KG1 (cell line): ENCODE measurements at regions not wholly inside any gene's neighbourhood (a gene's known extent, or its start where the extent isn't known, plus 50 kb on each side); places are given as distances from the start of the nearest gene placed in this dataset.

Experiments
- DNase-seq: peaks from one replicate; lab custom pipeline; 2025; lab: John Stamatoyannopoulos, UW

DNA sequence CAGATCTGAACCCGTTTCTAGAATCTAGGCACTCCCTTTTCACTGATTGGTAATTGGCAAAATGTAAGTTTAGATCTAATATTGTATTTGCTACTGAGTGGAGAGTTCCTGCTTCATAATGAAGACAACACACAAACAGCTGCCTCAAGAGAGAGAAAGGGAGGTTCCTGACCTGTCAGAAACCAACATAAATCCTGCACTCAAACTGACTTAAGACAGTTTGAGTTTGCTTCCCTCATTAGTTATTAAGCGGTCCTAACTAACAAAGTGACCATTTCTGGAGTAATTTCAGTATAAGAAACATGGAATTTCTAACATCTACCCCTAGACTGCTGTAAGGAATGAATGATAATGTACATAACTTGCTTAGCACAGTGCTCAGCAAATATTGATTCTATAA, 191.2 kb downstream of the METTL4 start:
- DNase-seq: no peak

DNA sequence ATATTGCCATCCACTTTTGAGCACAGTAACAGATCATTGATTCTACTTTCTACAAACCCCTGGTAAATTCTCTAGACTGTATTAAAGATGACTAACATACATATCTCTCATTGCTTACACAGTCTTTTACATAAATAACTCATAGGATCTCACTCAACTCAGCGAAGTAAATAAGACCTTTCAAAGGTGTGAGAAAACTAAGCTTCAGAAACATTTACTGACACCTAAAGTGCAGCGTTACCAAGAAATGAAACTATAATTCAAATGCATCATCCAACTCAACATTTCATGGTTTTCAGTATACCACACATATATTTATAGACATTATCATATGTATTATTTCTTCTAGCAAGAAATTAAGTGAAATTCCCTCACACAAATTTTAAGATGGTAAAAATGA, 189.8 kb downstream of the METTL4 start:
- DNase-seq: no peak

DNA sequence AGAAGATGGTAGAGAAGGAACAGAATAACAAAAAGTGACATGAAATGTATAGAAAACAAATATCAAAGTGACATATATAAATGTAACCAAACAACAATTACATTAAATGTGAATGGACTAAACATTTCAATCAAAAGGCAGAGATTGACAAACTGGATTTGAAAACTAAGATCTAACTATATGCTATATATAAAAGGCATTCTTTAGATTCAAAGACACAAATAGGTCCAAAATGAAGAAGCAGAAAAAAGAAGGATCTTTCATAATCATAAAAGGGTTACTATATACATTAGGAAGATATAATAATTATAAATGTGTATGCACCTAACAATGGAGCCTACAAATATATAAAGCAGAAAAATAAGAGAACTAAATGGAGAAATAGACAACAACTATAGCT, 183.7 kb downstream of the METTL4 start:
- no peak for DNase-seq

DNA sequence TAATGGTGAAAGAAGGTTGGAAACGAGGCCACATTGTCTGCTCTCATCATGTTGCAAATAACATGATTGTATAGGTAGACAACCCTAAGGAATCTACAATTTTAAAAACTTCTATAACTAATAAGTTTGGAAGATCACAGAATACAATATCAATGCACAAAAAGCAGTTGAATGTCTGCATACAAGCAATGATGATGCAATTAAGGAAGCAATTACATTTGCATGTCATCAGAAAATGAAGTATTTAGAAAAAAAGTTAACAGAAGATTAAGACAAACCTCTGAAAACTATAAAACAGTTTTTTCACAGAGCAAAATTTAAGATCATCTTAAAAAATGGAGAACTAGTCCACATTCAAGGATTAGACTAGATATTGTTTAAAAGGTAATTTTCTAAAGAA, 181.1 kb downstream of the METTL4 start:
- DNase-seq: no peak

DNA sequence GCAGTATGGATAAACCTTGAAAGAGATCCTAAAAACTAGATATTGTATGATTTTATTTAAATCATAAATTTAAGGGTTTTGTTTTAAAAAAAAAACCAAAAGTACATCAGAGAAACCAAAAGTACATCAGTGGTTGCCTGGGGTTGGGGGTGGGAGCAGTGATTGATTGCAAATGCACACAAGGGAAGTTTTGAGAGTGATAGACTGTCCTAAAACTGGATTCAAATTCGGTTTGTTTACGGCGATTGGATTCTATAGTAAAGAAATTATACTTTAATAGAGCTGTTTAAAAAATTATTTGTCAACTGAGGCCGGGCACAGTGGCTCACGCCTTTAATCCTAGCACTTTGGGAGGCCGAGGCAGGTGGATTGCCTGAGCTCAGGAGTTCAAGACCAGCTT, 179.8 kb downstream of the METTL4 start:
- DNase-seq: no peak

DNA sequence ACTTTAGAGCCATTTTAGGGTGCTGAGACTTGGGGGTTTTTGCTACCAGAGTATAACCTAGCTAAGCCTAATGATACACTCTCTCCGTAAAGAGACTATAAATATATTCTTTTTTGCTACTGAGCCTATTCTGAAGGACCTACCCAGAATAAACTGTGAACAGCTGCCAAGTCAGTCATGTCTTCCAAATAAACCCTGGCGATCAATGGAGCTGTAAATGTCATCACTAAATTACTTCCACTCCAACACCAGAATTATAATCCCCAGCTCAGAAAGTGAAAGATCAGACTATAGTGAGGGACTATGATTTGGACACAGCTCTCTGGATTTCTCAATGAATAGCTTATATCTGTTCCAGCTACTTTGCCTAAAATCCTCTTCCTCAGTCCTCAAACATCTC, 178.9 kb downstream of the METTL4 start:
- DNase-seq: no peak

DNA sequence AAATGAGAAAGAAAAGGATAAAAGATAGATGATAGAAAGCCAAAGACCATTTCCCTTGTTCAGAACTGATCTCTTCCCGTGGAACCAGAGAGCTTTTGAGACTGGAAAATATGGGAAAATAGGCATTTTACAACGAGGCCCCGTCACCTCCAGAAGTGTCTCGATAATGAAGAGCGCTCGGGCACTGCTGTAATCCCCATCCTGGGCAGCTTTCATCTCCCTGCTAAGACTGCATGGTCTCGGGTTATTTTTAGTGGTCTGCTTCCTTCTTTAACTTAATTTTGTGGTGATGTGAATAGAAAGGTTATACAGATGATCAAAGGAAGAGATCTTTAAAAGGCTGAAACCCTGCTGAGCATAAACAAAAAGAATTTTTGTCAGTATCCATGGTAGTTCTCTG, 176.6 kb downstream of the METTL4 start:
- DNase-seq: no peak

DNA sequence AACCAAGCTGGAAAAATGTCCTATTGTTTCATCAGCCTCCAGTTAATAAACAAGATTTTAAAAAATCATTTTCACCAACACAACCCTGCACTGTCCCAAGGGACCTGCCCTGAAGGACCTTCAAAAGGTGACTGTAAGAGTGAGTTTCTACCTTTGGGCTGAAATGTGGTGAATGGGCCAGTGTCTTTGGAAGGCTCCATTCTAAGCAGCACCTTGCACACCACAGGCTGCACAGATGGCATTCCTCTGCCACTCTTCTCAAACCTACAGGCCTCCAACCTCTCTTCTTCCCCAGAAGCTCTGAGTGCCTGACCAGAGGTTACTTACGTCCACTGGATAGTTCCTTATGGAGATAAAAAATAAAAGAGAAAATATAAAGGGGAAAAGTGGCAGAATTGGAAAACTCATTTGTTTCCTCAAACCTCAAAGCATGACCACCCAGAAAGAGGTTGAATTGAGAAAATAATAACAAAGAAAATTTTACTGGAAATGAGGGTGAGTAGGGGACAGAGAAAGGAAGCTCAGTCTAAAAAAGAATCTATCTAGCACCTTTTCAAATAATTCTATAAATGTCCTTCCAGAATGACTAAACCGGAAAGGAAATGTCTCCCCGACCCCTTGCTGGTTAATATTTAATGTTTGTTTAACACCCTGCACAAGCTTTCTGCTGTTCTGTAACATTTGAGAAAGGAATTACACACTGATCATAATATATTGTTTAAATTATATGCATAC, 175.7 kb downstream of the METTL4 start:
- no peak for DNase-seq

DNA sequence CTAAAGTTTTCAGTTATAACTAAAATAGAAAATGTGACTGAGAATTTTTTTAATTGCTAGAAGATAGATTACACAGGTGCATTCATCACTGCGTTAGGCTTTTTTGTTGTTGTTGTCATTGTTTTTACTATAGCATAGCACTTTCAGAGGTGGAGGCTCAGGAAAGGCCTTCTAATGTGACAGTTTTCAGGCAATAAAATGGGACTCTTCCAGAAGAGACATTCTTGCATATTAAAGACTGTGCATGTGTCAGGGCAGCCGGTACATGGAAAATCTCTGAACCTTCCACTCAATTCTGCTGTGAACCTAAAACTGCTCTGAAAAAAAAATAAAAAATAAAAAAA, 175.2 kb downstream of the METTL4 start:
- DNase-seq: no peak

DNA sequence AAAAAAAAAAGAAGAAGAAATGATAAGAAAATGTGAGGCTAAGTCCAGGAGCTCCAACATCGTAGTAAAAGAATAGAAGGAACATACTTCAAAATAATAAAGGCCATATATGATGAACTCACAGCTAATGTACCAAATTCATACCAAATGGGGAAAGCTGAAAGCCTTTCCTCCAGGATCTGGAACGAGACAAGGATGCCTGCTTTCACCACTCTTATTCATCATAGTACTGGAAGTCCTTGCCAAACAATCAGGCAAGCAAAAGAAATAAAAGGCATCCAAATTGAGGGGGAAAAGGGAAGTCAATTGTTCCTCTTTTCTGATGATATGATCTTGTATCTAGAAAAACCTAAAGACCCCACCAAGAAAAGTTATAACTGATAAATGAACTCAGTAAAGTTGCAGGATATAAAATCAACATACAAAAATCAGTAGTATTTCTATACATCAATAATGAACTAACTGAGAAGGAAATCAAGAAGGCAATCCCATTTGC, 170.6 kb downstream of the METTL4 start:
- DNase-seq: no peak

DNA sequence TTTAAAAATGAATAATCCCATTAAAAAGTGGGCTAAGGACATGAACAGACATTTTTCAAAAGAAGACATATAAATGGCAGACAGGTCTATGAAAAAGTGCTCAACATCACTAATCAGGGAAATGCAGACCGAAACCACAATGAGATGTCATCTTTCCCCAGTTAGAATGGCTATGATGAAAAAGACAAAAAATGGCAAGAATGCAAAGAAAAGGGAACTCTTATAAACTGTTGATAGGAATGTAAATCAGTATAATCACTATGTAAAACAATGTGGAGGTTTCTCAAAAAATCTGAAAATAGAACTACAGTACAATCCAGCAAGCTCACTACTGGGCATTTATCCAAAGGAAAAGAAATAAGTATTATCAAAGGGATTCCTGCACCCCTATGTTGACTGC, 169.2 kb downstream of the METTL4 start:
- DNase-seq: no peak

DNA sequence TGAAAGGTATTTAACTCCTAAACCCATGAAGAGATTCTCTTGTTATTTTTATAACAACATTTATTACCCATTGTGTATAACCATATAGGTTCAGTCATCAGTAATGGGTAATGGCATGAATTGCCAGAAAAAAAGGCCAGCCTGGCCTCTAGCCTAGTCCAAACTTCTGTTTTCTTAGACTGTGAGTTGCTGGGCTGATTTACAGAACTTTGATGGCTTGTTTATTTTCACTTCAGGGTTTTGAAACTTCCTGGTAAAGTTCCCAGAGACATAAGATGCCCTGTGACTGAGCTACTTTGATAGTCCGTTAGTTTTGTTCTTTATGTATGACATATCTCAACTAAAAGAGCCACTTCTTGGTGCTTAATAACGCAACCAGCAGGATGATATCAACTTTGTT, 164.8 kb downstream of the METTL4 start:
- no peak for DNase-seq

DNA sequence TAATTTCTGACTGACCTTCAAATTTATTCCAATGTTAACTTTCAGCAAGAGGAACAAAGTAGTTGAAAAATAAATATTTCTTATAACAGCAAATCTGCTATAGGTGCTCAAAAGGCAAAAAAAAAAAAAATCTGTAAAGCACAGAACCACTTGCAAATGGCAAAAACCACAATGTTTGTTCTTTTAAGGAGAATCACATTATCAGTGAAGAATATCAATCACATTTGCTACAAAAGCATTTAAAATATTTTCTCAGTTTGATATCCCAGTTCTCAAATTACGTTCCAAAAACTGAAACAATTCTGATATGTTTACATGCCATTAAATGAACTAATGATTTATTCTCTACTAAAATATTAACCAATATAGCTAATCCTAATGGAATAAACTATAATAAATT, 163.3 kb downstream of the METTL4 start:
- no peak for DNase-seq

DNA sequence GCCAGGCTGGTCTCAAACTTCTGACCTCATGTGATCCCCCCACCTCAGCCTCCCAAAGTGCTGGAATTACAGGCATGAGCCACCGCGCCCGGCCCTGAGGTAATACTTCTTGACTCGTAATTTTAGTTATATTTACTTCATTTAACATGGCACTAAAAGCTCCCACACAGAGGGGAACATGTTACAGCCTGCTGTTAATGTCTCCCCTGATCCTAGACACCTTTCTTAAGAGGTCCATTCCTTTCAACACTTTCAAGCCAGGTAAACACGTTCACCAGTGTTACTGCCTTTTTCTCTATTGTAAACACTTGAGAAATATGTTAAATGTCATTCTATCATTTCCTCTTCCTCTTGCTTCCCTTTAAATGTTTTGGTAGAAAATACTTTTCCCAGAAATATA, 161.4 kb downstream of the METTL4 start:
- DNase-seq: no peak

DNA sequence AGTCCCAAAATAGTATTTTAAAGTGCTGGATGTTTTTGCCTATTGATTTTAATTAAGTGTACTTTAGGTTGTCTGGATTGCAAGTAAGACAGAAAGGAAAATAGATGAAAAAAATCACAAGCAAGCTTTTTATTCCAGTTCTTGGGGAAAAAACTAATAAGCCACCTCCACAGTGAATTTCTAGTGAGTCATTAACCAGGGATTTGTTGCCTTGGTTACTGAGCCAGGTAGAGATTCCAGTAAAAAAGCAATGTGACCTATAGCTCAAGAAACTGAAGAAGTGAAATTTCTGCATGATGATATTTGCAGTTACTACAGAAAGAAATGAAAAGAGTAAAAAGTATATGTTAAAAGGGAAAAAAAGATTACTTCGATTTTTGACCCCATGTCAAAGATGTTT, 160.6 kb downstream of the METTL4 start:
- no peak for DNase-seq

DNA sequence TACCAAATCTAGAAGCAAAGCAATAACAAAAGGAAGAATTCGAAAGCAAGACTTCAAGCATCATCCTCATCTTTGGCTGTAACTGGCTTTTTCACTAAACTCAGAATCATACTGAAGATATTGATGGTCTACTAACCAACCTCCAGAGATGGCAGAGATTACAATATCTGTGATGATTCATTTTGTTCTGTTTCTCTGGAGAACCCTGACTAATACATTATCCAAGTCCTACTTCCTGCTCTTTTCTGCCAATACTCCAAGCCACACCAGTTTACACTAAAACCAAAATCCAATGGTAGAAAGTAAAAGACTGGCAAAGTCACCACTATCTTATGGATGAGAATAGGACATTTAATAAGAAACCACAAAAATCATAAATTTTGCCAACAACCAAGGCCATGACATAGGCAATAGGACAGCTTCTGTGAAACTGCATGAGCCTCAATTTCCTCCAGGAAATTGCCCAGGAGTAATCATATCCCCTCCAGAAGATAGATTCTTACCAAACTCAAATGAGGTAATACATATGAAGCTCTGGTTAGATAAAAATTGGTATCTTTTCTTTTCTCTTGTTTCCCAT, 159.8 kb downstream of the METTL4 start:
- no peak for DNase-seq

DNA sequence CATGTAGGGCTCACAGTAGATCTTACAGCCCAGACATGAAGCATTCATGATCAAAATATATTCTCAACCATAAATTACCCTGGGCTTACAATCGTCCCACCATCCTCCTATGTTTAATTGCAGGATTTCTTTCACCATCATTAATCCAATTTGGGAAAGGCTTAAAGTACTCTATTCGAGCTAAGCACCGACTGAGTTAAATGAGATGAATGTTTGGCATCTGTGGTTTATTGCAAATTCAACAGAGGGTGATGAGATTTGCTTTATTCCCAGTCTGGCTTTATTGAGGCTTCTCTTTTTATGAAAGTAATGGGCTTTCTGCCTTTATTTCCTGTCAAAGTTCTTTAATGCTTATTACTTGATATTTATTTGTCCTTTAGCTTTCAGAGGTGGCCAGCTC, 159.0 kb downstream of the METTL4 start:
- DNase-seq: no peak

DNA sequence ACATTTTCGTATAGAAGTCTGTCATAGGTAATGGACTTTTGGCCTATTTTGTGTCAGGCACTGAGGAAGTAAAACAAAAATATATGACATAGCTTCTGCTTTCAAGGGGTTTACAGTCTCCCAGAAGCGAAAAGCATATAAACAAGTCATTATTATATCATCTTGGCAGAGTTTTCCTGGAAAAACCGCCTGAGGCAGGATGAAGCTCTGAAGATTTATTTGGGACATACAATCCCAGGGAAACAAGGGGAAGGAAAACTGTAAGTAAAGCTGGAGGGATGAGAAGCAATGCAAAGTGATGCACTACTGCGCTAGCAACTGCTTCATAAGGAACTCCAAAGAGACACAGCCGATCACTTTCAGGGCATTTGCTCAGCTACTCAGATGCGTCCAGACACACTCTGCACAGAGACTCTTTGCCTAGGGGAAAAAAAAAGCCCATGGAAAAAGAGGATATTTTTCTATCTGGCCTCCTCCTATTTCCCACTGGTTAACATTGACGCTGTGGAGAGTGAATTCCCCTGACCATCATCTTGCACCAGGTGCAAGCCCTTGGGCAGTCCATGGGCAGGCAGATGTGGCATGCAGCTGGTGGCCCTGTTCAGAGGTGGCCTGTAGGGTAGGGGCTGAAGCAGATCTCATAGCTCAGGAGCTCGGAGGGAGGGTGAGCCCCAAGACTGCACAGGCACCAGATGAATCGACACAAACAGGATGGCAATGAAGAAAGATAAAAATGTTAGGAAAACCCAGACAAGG, 158.1 kb downstream of the METTL4 start:
- DNase-seq: no peak

DNA sequence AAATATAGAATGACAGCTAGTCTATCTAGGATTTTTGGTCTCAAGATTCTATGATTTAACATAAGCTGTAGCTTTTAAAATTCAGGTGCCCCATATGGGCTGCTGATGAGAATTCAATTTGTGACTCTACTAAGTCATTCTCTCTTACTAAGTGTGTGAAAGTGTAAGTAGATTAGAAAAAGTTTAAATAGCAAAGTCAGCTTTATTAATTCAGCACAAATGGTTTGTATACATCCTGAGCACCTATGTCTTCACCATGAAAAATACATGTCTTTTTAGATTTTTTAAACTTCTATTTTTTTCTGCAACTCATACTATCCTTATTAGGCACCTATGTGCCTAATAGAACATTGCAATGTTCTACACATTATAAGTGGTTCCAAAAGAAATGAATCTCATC, 157.1 kb downstream of the METTL4 start:
- no peak for DNase-seq

DNA sequence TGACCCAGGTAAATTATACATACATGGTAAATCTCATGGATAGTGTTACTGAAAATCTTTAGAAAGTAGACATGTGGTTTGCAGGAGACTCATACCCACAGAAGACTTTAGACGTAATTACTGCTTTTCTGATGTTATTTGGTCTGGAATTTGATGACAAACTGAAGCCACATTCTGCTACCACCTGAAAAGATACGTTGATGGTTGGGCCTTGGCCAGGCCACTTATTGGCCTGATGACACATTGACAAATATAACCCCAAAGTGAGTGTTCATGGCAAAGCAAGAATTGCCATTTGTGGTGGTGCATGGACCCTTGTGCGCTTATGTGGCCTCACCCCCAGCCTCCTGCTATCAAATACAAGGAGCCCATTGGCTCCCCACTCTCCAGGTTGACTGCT, 155.6 kb downstream of the METTL4 start:
- DNase-seq: no peak

DNA sequence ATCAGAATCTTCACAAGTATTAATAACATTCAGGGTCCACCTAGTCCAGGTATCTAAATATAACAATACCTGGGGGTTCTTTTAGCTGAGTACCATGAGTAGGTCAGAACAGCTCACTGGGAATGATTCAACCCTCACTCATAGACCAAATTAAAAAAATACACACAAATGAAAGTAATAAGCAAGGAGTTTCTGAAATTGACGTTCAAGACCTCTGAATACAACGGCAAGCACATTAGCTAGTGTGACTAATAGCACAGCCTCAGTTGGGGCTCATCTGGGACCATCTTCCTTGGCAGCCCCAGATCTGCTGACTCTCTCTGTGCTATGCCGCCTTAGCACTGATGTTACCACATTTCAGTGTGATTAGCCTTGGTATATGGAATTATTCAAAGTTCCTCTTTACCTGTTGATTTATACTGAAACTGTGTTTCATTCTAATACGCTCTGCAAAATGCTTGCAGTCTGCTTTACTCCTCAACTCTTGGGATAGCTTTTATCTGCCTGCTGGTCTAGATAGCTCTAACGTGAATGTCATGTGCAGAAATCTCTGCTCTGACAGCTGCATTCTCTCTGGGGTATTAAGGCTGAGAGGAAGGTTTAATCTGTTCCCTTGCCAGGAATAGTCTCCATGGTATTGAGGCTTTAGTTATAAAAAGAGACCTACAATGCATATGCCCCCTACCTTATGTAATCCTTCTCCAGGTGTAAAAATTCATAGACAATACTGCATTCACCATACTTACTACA, 153.3 kb downstream of the METTL4 start:
- no peak for DNase-seq

DNA sequence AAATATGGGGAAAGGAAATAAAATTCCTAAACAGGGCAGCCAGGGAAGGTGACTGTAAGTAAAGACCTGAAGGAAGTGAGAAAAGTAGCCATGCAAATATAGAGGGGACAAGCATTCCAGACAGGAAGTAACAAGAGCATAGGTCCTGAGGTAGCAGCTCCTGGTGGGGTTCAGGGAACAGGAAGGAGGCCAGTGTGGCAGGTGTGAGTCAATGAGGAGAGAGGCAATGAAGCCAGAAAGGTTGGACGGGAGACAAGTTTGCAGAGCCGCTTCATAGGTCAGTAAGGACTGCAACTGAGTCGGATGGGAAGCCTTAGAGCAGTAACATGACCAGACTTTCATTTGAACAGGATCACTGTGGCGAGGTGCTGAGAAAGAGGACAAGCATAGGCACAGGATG, 150.9 kb downstream of the METTL4 start:
- no peak for DNase-seq

DNA sequence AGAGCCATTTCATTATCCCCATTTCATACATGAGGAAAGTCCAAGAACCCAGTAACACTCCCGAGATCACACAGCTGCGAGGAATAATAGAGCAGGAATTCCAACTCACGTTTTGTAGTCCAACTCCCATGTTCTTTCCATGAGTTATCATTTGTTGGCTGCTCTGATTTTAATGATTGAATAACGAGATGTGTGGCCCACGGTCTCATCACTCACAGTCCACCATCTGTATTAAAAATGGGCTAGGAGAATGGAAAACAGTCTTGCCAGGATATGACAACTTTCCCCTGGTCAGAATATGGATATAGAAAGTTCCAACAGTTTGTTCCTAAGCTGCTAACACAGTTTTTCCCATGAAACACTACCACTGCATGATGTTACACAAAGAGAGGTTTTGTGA, 147.5 kb downstream of the METTL4 start:
- DNase-seq: no peak
